Activated CD8-positive, alpha-beta T cell treated with anti-CD3 and anti-CD28 coated beads for 36 hours (primary cell): ENCODE measurements at regions not wholly inside any gene's neighbourhood (a gene's known extent, or its start where the extent isn't known, plus 50 kb on each side); places are given as distances from the start of the nearest gene placed in this dataset.

Experiments used
- ATAC-seq: fragments of 200-7000 bp; cut with Tn5 transposase; one replicate; pipeline ENCODE4 v1.10.0; 2021; ENCODE audit warnings: mild to moderate bottlenecking, moderate library complexity
- CTCF ChIA-PET: fragments of 350-600 bp; sonication (Branson Sonifier 250); formaldehyde crosslinking; loops from one replicate; lab custom pipeline; 2021; ENCODE audit warnings: antibody characterized with exemption; lab: Charles Lee
- POLR2A ChIA-PET: fragments of 350-600 bp; sonication (Branson Sonifier 250); formaldehyde crosslinking; loops from one replicate; lab custom pipeline; 2021; ENCODE audit warnings: antibody characterized with exemption; lab: Charles Lee
- DNase-seq: peaks from one replicate; pipeline ENCODE4 v3.0.0-alpha.2; 2020
- H3K27ac Mint-ChIP-seq: one replicate; pipeline ENCODE4 v1.8.0; 2021; ENCODE audit warnings: mild to moderate bottlenecking, mixed read lengths
- H3K27me3 Mint-ChIP-seq: one replicate; pipeline ENCODE4 v1.8.0; 2021; ENCODE audit warnings: mixed read lengths
- H3K36me3 Mint-ChIP-seq: one replicate; pipeline ENCODE4 v1.8.0; 2021; ENCODE audit warnings: low read depth, mixed read lengths
- H3K4me1 Mint-ChIP-seq: one replicate; pipeline ENCODE4 v1.8.0; 2021; ENCODE audit warnings: low read depth, mixed read lengths
- H3K4me3 Mint-ChIP-seq: one replicate; pipeline ENCODE4 v1.8.0; 2021; ENCODE audit warnings: mild to moderate bottlenecking, moderate library complexity, mixed read lengths
- H3K9me3 Mint-ChIP-seq: one replicate; pipeline ENCODE4 v1.8.0; 2021; ENCODE audit warnings: mixed read lengths
- intact Hi-C: fragments of 100-400 bp; cut with micrococcal nuclease; formaldehyde crosslinking; loops from one replicate; pipeline ENCODE4 v1.10.0; 2022
- TF ChIP-seq, protein P1 (sequence below): fragments of 200-600 bp; IDR thresholded peaks from one replicate; pipeline ENCODE4 v1.8.0; 2022; ENCODE audit warnings: antibody characterized with exemption, mild to moderate bottlenecking

GRCh38 chr3:82814660-82815059 is 1053.2 kb upstream of the GBE1 start:
- no peak for ATAC-seq
- Mint-ChIP-seq H3K27me3 (no peaks in the 10 kb centered on the region), H3K9me3 (peaks cover 17% of the 10 kb centered on the region), H3K27ac (no peak overlapping the region), H3K36me3 (no peaks in the 10 kb centered on the region), H3K4me1 (no peaks in the 10 kb centered on the region), H3K4me3 (no peak overlapping the region)
- intact Hi-C loops: no loop called here
- TF ChIP-seq, protein P1, sequence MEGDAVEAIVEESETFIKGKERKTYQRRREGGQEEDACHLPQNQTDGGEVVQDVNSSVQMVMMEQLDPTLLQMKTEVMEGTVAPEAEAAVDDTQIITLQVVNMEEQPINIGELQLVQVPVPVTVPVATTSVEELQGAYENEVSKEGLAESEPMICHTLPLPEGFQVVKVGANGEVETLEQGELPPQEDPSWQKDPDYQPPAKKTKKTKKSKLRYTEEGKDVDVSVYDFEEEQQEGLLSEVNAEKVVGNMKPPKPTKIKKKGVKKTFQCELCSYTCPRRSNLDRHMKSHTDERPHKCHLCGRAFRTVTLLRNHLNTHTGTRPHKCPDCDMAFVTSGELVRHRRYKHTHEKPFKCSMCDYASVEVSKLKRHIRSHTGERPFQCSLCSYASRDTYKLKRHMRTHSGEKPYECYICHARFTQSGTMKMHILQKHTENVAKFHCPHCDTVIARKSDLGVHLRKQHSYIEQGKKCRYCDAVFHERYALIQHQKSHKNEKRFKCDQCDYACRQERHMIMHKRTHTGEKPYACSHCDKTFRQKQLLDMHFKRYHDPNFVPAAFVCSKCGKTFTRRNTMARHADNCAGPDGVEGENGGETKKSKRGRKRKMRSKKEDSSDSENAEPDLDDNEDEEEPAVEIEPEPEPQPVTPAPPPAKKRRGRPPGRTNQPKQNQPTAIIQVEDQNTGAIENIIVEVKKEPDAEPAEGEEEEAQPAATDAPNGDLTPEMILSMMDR: no peak
- POLR2A ChIA-PET: no interaction called here
- no peak for DNase-seq
- CTCF ChIA-PET: no interaction called here

- Mint-ChIP-seq H3K4me3 (no peak overlapping the region), H3K27me3 (no peaks in the 10 kb centered on the region), H3K27ac (no peak overlapping the region), H3K4me1 (no peaks in the 10 kb centered on the region), H3K36me3 (no peaks in the 10 kb centered on the region), H3K9me3 (peaks cover 8% of the 10 kb centered on the region)
- ATAC-seq (no peak), DNase-seq (no peak)
- POLR2A ChIA-PET: no interaction called here
- TF ChIP-seq, protein P1: no peak
- CTCF ChIA-PET: no interaction called here
- intact Hi-C loops: no loop called here
Observed at GRCh38 chr3:82807781-82808180, 1046.3 kb upstream of the GBE1 start.

GRCh38 chr3:82802501-82802900 is 1041.1 kb upstream of the GBE1 start:
- ATAC-seq (no peak), DNase-seq (no peak)
- Mint-ChIP-seq H3K27ac (no peak overlapping the region), H3K36me3 (no peaks in the 10 kb centered on the region), H3K27me3 (no peaks in the 10 kb centered on the region), H3K4me3 (no peak overlapping the region), H3K4me1 (no peaks in the 10 kb centered on the region), H3K9me3 (peaks cover 3% of the 10 kb centered on the region)
- intact Hi-C loops: no loop called here
- ChIA-PET POLR2A (no interaction called here), CTCF (no interaction called here)
- TF ChIP-seq, protein P1: no peak

DNA sequence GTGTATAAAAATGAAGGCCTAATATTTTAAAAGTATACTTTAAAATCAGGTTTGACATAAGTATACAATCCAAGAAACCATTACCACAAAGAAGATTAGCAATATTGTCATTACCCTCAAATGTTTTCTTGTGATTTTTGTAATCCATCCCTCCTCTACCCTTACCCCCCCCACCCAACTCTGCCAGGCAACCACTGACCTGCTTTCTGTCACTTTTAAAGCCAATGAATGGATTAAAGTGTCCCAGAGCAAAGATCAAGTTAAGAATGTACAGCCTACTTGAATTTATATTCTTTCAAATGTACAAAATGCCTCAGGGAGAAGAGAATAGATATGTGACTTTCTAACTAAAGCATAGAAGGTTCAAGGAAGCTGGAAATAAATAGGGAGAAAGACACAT is 1038.8 kb upstream of the GBE1 start:
- H3K27ac Mint-ChIP-seq: no peak overlapping the region
- H3K4me1 Mint-ChIP-seq: no peaks in the 10 kb centered on the region
- peaks cover 7% of the 10 kb centered on the region for H3K9me3 Mint-ChIP-seq
- intact Hi-C loops: no loop called here
- no peaks in the 10 kb centered on the region for H3K36me3 Mint-ChIP-seq
- no peaks in the 10 kb centered on the region for H3K27me3 Mint-ChIP-seq
- H3K4me3 Mint-ChIP-seq: no peak overlapping the region
- POLR2A ChIA-PET: no interaction called here
- no peak for ATAC-seq
- DNase-seq: no peak
- CTCF ChIA-PET: no interaction called here
- TF ChIP-seq, protein P1: no peak

DNA sequence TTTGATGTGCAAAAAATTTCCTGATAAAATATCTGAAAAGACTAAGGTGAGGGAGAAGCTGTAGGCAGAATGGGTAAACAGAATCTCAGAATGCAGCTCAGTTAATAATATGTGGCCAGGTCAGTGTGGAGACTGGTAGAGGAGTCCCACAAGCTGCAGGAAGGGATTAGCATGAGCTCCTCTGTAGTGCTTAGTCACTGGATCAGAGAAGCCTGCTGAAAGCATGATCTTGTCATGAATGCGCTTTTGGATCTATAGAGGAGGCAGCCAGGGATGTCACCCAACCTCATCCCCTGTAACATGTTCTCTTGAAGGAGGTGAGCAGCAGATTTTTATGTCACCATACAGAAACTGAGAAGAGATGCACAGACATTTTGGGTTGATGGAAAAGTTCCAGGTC is 1035.3 kb upstream of the GBE1 start:
- H3K4me3 Mint-ChIP-seq: no peak overlapping the region
- no peaks in the 10 kb centered on the region for H3K4me1 Mint-ChIP-seq
- ChIA-PET CTCF (no interaction called here), POLR2A (no interaction called here)
- intact Hi-C loops: no loop called here
- no peaks in the 10 kb centered on the region for H3K27me3 Mint-ChIP-seq
- H3K27ac Mint-ChIP-seq: no peak overlapping the region
- H3K36me3 Mint-ChIP-seq: no peaks in the 10 kb centered on the region
- DNase-seq (no peak), ATAC-seq (no peak)
- TF ChIP-seq, protein P1: no peak
- peaks cover 7% of the 10 kb centered on the region for H3K9me3 Mint-ChIP-seq
